Mucosa of rectum (tissue), 2 donors: ENCODE measurements at regions not wholly inside any gene's neighbourhood (a gene's known extent, or its start where the extent isn't known, plus 50 kb on each side); places are given as distances from the start of the nearest gene placed in this dataset.
"Not testable (repeated sequence)": the region's sequence is repeated elsewhere in the genome, so short reads cannot be mapped to it uniquely, and the experiment has no call there.

Experiments used
- H3K27ac ChIP-seq, 2 donors: one replicate each; pipeline ENCODE4 v1.7.0; 2013; ENCODE audit warnings: inconsistent platforms in 2 of 2, low read depth in 2 of 2, low read length in 2 of 2
- H3K27me3 ChIP-seq, 2 donors: one replicate each; pipeline ENCODE4 v1.7.0; 2013; ENCODE audit warnings: low read length in 2 of 2; ENCODE audit not compliant: control insufficient read depth in 2 of 2, insufficient read depth in 2 of 2
- H3K36me3 ChIP-seq, 2 donors: one replicate each; pipeline ENCODE4 v1.7.0; 2013; ENCODE audit warnings: low read length in 2 of 2; ENCODE audit not compliant: control insufficient read depth in 2 of 2, insufficient read depth in 2 of 2
- H3K4me1 ChIP-seq, 2 donors: one replicate each; pipeline ENCODE4 v1.7.0; 2013; ENCODE audit warnings: low read length in 2 of 2, mild to moderate bottlenecking in 1 of 2; ENCODE audit not compliant: control insufficient read depth in 2 of 2, insufficient read depth in 2 of 2
- H3K4me3 ChIP-seq, 2 donors: one replicate each; pipeline ENCODE4 v1.7.0; 2013; ENCODE audit warnings: low read length in 2 of 2
- H3K9ac ChIP-seq, 2 donors: one replicate each; pipeline ENCODE4 v1.7.0; 2013; ENCODE audit warnings: low read length in 2 of 2, low read depth in 1 of 2, mild to moderate bottlenecking in 1 of 2
- H3K9me3 ChIP-seq, 2 donors: one replicate each; pipeline ENCODE4 v1.7.0; 2013; ENCODE audit warnings: low read length in 2 of 2; ENCODE audit not compliant: control insufficient read depth in 2 of 2
- donor health status: healthy.
- donor health status: Normal muscosa, but diverticular disease.

- H3K9ac ChIP-seq: no peak overlapping the region
- no peaks in the 10 kb centered on the region for H3K27me3 ChIP-seq
- no peaks in the 10 kb centered on the region for H3K9me3 ChIP-seq
- H3K27ac ChIP-seq: no peak overlapping the region
- no peaks in the 10 kb centered on the region for H3K36me3 ChIP-seq
- no peak overlapping the region for H3K4me3 ChIP-seq
- H3K4me1 ChIP-seq: no peaks in the 10 kb centered on the region
Measured at GRCh38 chr4:114116861-114117260, 137.4 kb upstream of the ARSJ start.

- Histone ChIP-seq H3K4me1 (no peaks in the 10 kb centered on the region), H3K27me3 (no peaks in the 10 kb centered on the region), H3K27ac (no peak overlapping the region), H3K9ac (no peak overlapping the region), H3K9me3 (no peaks in the 10 kb centered on the region), H3K4me3 (no peak overlapping the region), H3K36me3 (no peaks in the 10 kb centered on the region)
Measured at GRCh38 chr4:114121221-114121620, 141.8 kb upstream of the ARSJ start.

- Histone ChIP-seq H3K27ac (no peak overlapping the region), H3K4me3 (no peak overlapping the region), H3K27me3 (no peaks in the 10 kb centered on the region), H3K9ac (no peak overlapping the region), H3K36me3 (no peaks in the 10 kb centered on the region), H3K4me1 (no peaks in the 10 kb centered on the region), H3K9me3 (no peaks in the 10 kb centered on the region)
Measured at GRCh38 chr4:114132199-114132598, 152.8 kb upstream of the ARSJ start.

- H3K4me1 ChIP-seq: no peaks in the 10 kb centered on the region
- H3K4me3 ChIP-seq: no peak overlapping the region
- H3K27ac ChIP-seq: no peak overlapping the region
- no peaks in the 10 kb centered on the region for H3K27me3 ChIP-seq
- no peak overlapping the region for H3K9ac ChIP-seq
- H3K36me3 ChIP-seq: no peaks in the 10 kb centered on the region
- H3K9me3 ChIP-seq: no peaks in the 10 kb centered on the region
Measured at GRCh38 chr4:114132830-114133229, 153.4 kb upstream of the ARSJ start.

- Histone ChIP-seq H3K27me3 (no peaks in the 10 kb centered on the region), H3K9me3 (no peaks in the 10 kb centered on the region), H3K27ac (no peak overlapping the region), H3K4me1 (no peaks in the 10 kb centered on the region), H3K9ac (no peak overlapping the region), H3K4me3 (no peak overlapping the region), H3K36me3 (no peaks in the 10 kb centered on the region)
Measured at GRCh38 chr4:114136069-114136468, 156.6 kb upstream of the ARSJ start.

GRCh38 chr4:114137984-114138383, 158.5 kb upstream of the ARSJ start:
- Histone ChIP-seq H3K9ac (no peak overlapping the region), H3K27me3 (no peaks in the 10 kb centered on the region), H3K36me3 (no peaks in the 10 kb centered on the region), H3K9me3 (no peaks in the 10 kb centered on the region), H3K27ac (no peak overlapping the region), H3K4me3 (no peak overlapping the region), H3K4me1 (no peaks in the 10 kb centered on the region)

- Histone ChIP-seq H3K27ac (no peak overlapping the region), H3K4me3 (no peak overlapping the region), H3K4me1 (no peaks in the 10 kb centered on the region), H3K9me3 (no peaks in the 10 kb centered on the region), H3K36me3 (no peaks in the 10 kb centered on the region), H3K27me3 (no peaks in the 10 kb centered on the region), H3K9ac (no peak overlapping the region)
Measured at GRCh38 chr4:114146947-114147618, 167.6 kb upstream of the ARSJ start.

GRCh38 chr4:114147619-114148208, 168.3 kb upstream of the ARSJ start:
- not testable (repeated sequence) for H3K9ac ChIP-seq, H3K9me3 ChIP-seq, H3K27me3 ChIP-seq, H3K36me3 ChIP-seq, H3K4me1 ChIP-seq, H3K27ac ChIP-seq, H3K4me3 ChIP-seq

- not testable (repeated sequence) for H3K27me3 ChIP-seq, H3K9me3 ChIP-seq, H3K36me3 ChIP-seq, H3K4me1 ChIP-seq, H3K4me3 ChIP-seq, H3K9ac ChIP-seq, H3K27ac ChIP-seq
Measured at GRCh38 chr4:114148372-114149070, 169.1 kb upstream of the ARSJ start.

- Histone ChIP-seq H3K27me3 (no peaks in the 10 kb centered on the region), H3K36me3 (no peaks in the 10 kb centered on the region), H3K4me1 (no peaks in the 10 kb centered on the region), H3K27ac (no peak overlapping the region), H3K9me3 (no peaks in the 10 kb centered on the region), H3K9ac (no peak overlapping the region), H3K4me3 (no peak overlapping the region)
Measured at GRCh38 chr4:114156371-114156770, 176.9 kb upstream of the ARSJ start.
